ENCODE measurements at regions not wholly inside any gene's neighbourhood (a gene's known extent, or its start where the extent isn't known, plus 50 kb on each side); places are given as distances from the start of the nearest gene placed in this dataset.

DNA sequence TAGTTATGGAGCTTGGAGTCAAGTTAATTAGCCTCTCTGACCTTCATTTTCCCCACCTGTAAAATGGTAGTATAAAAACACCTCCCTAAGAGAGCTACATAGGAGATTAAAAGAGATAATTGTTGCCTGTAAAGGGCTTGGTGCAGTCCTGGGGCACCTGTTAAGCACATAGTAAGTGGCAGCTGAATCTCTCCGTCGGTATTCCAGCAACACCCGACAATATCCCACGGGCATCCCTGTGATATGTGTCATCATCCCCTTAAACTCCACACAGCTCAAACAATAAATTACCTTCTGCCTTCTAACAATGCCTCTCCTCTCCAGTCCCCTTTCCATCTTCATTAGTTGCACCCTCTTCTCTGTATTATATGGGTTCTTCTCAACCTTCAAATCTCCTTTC is 121.5 kb downstream of the C11orf91 start:
- TF ChIP-seq EZH2 (IDR thresholded peaks at IDR 0.05; ENCODE audit: insufficient read depth, poor library complexity, severe bottlenecking) (no peak), EZH2phosphoT487 (IDR thresholded peaks at IDR 0.05; ENCODE audit: insufficient read depth, low read depth) (no peak)

Data from GM23248 (cell line).